ENCODE measurements at regions not wholly inside any gene's neighbourhood (a gene's known extent, or its start where the extent isn't known, plus 50 kb on each side); places are given as distances from the start of the nearest gene placed in this dataset.

GRCh38 chr1:221204055-221204833, 325.0 kb downstream of the HLX start:
- DNase-seq (ENCODE audit: low spot score) = peak; percentile 48
- in situ Hi-C loops (cut with HindIII; ENCODE audit: low sequenced_read_pairs) = no loop called here

- in situ Hi-C loops (cut with HindIII; ENCODE audit: low sequenced_read_pairs) = no loop called here
- DNase-seq (ENCODE audit: low spot score) = no peak
These were observed 326.8 kb downstream of the HLX start for GRCh38 chr1:221206076-221206475.

- DNase-seq (ENCODE audit: low spot score) = no peak
These were observed 333.7 kb downstream of the HLX start for GRCh38 chr1:221212926-221213325.

GRCh38 chr1:221217029-221217428, 337.8 kb downstream of the HLX start:
- no peak for DNase-seq (ENCODE audit: low spot score)
- in situ Hi-C loops (cut with HindIII; ENCODE audit: low sequenced_read_pairs) = no loop called here

More at GRCh38 chr1:221212926-221213325, 333.7 kb downstream of the HLX start:
- in situ Hi-C loops (cut with HindIII; ENCODE audit: low sequenced_read_pairs) = no loop called here

DNA sequence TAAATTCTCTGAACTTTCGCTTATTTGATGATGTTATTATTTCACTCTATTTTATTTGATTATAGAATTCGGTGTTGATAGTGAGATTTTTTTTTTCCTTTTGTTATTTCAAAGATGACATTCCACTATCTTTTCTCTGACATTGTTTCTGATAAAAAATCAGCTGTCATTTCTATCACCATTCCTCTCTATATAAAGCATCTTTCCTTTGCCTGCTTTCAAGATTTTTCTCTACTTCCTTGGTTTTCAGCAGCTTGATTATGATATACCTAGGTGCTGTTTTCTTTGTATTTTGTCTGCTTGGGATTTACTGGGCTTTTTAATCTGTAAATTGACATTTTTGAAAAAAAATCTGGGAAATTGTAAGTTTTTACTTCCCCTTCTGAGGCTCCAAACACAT, 344.0 kb downstream of the HLX start:
- DNase-seq (ENCODE audit: low spot score) = no peak
- in situ Hi-C loops (cut with HindIII; ENCODE audit: low sequenced_read_pairs) = no loop called here

GRCh38 chr1:221227460-221227859, 348.2 kb downstream of the HLX start:
- no peak for DNase-seq (ENCODE audit: low spot score)

DNA sequence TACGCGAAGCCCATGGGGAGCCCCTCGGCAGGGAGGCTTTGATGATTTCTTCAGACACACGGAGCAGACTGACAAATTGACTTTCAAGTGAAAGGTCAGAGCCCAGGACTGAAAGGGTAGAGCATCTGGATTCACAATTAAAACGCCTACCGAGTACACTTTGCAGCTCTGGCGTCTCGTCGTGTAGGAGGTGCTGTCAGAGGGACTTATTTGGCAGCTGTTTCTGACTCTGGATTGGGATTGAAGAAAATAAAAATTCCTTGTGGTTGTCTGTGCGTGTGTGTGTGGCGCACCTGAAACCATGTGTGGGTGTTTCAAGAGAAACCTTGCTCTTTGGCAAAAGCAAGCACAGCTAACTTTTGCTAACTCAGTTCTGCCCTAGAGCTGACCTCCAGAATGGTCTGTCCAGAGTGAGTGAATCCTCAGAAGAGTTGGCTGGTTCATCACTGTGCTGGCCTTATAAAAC, 348.7 kb downstream of the HLX start:
- no peak for DNase-seq (ENCODE audit: low spot score)
- in situ Hi-C loops (cut with HindIII; ENCODE audit: low sequenced_read_pairs) = no loop called here

More at GRCh38 chr1:221227460-221227859, 348.2 kb downstream of the HLX start:
- in situ Hi-C loops (cut with HindIII; ENCODE audit: low sequenced_read_pairs) = no loop called here

DNA sequence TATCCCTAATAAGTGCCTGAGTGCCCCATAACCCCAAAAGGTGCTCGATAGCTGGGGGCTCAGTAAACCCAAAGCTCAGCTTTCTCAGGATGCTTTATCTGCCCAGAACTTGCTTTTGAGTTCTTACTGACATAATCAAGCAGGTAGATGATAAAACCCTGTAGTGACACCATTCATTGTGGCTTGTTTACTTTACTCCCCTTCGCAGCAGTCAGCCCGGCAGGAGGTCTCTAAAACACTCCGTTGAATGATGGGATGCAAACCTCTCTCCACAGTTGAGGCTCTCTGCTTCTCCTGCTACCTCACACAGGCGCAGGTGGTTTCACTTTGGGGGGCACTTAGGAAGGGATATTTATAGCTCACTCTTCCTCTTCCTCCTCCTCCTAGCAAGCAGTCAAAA, 349.4 kb downstream of the HLX start:
- no peak for DNase-seq (ENCODE audit: low spot score)
- in situ Hi-C loops (cut with HindIII; ENCODE audit: low sequenced_read_pairs) = no loop called here

GRCh38 chr1:221230605-221231004, 351.4 kb downstream of the HLX start:
- DNase-seq (ENCODE audit: low spot score) = no peak
- in situ Hi-C loops (cut with HindIII; ENCODE audit: low sequenced_read_pairs) = no loop called here

DNA sequence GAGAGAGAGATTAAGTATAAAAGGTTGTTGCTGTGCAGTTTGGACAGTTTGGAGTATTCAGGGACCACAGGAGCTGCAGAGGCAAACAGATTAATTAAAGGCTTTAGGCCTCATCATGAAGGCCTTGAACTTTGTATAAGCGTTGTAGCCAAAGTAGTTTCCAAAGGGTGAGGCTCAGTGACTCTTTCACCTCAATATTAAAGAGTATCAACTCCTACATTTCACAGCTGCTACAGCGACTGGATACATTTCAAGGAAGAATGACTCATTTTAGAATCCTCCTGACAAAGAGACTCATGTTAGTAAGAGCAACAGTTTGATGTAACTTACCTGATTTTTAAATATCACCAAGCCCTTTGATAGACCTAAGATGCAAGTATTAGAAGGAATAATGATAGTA, 355.5 kb downstream of the HLX start:
- in situ Hi-C loops (cut with HindIII; ENCODE audit: low sequenced_read_pairs) = no loop called here
- DNase-seq (ENCODE audit: low spot score) = no peak

DNA sequence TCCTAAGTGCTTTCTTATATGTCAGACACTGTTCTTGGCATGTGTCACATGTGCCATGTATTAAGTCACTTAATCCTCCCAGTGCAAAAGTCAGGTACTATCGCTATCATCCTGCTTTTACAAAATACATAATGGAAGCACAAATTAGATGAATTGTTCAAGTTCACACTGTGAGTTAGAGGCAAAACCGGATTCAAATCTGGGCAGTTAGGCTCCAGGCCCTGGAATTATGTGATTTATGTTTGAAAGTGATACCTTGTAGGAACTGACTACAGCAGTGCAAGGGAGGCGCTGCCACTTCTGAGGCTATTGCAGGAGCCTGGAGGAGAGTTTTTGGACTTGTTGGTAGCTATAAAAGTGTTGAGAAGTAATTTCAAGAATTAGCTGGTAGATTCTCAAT, 358.3 kb downstream of the HLX start:
- in situ Hi-C loops (cut with HindIII; ENCODE audit: low sequenced_read_pairs) = no loop called here

DNA sequence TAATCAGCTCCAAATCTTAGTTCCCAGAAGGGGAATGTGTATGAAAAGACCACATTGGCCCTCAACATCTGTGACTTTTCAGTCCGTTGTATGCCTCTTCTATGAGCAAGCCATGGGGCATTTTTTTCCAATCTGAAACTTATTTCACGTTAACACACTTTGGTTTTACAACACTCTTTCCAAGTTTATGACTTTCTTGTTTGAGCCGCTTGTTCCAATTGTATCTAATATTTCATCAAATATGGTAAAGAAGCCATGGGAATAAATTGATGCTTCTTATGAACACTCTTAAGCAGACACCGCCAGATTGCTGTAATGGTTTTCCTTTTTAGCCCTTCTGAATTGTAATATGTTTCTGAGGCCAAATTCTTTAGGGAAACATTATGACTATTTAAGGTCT, 359.9 kb downstream of the HLX start:
- DNase-seq (ENCODE audit: low spot score) = no peak
- in situ Hi-C loops (cut with HindIII; ENCODE audit: low sequenced_read_pairs) = no loop called here

More for the DNA sequence above, 358.3 kb downstream of the HLX start:
- no peak for DNase-seq (ENCODE audit: low spot score)

- in situ Hi-C loops (cut with HindIII; ENCODE audit: low sequenced_read_pairs) = no loop called here
- no peak for DNase-seq (ENCODE audit: low spot score)
These were observed 360.5 kb downstream of the HLX start for GRCh38 chr1:221239792-221240191.

- in situ Hi-C loops (cut with HindIII; ENCODE audit: low sequenced_read_pairs) = no loop called here
- no peak for DNase-seq (ENCODE audit: low spot score)
These were observed 361.4 kb downstream of the HLX start for GRCh38 chr1:221240690-221241089.

DNA sequence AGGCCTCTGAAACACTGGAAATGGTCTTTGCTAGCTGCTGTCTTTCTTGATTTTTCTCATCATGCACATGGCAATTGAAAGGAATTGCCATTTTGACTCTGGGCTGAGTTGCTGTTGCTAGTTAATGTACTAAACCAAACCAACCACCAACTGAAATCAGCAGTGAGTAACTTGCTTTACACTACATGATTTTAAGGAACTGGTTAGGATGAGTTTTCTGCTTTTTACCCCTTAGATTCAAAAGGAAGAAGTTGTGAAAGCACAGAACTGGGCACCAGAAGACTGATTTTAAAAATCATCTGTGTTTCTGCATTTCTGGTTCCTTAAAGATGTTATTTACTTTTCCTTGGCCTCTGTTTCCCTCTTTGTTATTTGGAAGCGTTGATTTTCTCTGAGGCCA, 361.9 kb downstream of the HLX start:
- no peak for DNase-seq (ENCODE audit: low spot score)
- in situ Hi-C loops (cut with HindIII; ENCODE audit: low sequenced_read_pairs) = no loop called here

GRCh38 chr1:221241592-221241991, 362.3 kb downstream of the HLX start:
- in situ Hi-C loops (cut with HindIII; ENCODE audit: low sequenced_read_pairs) = no loop called here
- peak; percentile 5 for DNase-seq (ENCODE audit: low spot score)

DNA sequence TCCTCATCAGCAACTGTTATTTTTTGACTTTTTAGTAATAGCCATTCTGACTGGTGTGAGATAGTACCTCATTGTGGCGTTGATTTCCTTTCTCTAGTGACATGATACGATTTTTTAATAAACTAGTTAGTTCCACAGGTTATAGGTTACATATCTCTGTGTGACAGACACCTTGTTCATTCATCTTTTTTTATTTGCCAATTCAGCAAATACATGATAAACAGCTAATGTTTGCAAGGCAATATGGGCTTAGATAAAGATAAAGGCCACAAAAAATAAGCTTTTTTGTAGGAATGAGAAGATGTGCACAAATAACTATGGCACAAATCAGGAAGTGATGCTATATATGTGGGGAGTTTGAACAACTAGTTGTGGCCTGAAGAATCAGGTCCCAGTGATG, 366.8 kb downstream of the HLX start:
- in situ Hi-C loops (cut with HindIII; ENCODE audit: low sequenced_read_pairs) = no loop called here
- DNase-seq (ENCODE audit: low spot score) = no peak

DNA sequence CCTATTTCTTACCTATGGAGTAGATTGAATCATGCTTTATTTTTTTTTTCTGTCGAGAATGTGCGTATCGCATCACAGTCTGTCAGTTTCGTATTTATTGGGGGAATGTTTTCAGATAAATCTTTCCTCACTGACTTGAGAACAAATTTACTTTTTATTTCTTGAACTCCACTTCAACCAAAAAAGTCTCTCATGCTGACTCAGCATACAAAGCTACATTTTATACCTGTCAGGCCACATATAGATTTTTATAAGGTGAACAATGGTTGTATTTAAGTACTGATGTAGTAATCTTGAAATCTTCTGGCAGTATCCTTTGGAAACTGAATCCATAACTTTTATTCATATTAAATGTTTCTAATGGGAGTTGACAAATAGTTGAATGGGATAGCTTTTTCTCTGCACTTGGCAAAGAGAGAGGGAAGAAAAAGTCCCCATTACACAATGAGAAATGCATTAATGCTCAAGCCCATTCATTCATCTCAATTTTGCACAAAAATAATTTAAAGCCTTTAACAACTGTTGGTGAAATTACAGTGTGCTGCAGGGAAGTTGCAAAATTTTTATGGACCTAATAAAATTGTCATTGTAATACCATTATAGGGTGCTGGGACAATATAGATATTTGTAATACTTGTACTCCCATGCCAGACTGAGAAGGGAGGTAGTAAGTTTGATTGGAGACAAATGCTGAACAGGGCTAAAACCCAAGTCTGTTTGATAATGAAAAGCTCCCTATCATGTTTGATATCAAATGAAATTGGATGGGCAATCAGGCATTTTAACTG, 367.6 kb downstream of the HLX start:
- in situ Hi-C loops (cut with HindIII; ENCODE audit: low sequenced_read_pairs) = no loop called here
- no peak for DNase-seq (ENCODE audit: low spot score)

GRCh38 chr1:221251580-221251979, 372.3 kb downstream of the HLX start:
- in situ Hi-C loops (cut with HindIII; ENCODE audit: low sequenced_read_pairs) = no loop called here

GRCh38 chr1:221254813-221255212, 375.6 kb downstream of the HLX start:
- in situ Hi-C loops (cut with HindIII; ENCODE audit: low sequenced_read_pairs) = no loop called here
- no peak for DNase-seq (ENCODE audit: low spot score)

More at GRCh38 chr1:221251580-221251979, 372.3 kb downstream of the HLX start:
- DNase-seq (ENCODE audit: low spot score) = no peak

Data from G401 (cell line).